ENCODE measurements at regions not wholly inside any gene's neighbourhood (a gene's known extent, or its start where the extent isn't known, plus 50 kb on each side); places are given as distances from the start of the nearest gene placed in this dataset.
A peak's percentile ranks its signal among the peaks of the same experiment; 100 is the strongest.
"Not testable (repeated sequence)": the region's sequence is repeated elsewhere in the genome, so short reads cannot be mapped to it uniquely, and the experiment has no call there.

- no peak for DNase-seq
Measured at GRCh38 chr15:53209396-53210042, 419.4 kb upstream of the ONECUT1 start.

- DNase-seq: no peak
Measured at GRCh38 chr15:53208751-53209150, 418.6 kb upstream of the ONECUT1 start.

GRCh38 chr15:53203454-53203853 lies 413.3 kb upstream of the ONECUT1 start:
- no peak for DNase-seq

GRCh38 chr15:53202876-53203275 lies 412.7 kb upstream of the ONECUT1 start:
- no peak for DNase-seq

GRCh38 chr15:53197426-53197839 lies 407.3 kb upstream of the ONECUT1 start:
- DNase-seq: peak; percentile 47

- DNase-seq: no peak
Measured at GRCh38 chr15:53196788-53197187, 406.7 kb upstream of the ONECUT1 start.

GRCh38 chr15:53196242-53196641 lies 406.1 kb upstream of the ONECUT1 start:
- DNase-seq: no peak

GRCh38 chr15:53193149-53193548 lies 403.0 kb upstream of the ONECUT1 start:
- DNase-seq: no peak

GRCh38 chr15:53189860-53190259 lies 399.7 kb upstream of the ONECUT1 start:
- no peak for DNase-seq

- DNase-seq: not testable (repeated sequence)
Measured at GRCh38 chr15:53183449-53183848, 393.3 kb upstream of the ONECUT1 start.

GRCh38 chr15:53171571-53171970 lies 381.4 kb upstream of the ONECUT1 start:
- no peak for DNase-seq

GRCh38 chr15:53166684-53167201 lies 376.6 kb upstream of the ONECUT1 start:
- DNase-seq: no peak

GRCh38 chr15:53165988-53166683 lies 376.0 kb upstream of the ONECUT1 start:
- no peak for DNase-seq

GRCh38 chr15:53160092-53160704 lies 370.1 kb upstream of the ONECUT1 start:
- DNase-seq: no peak

GRCh38 chr15:53159458-53159857 lies 369.3 kb upstream of the ONECUT1 start:
- no peak for DNase-seq

GRCh38 chr15:53158995-53159394 lies 368.9 kb upstream of the ONECUT1 start:
- DNase-seq: no peak

- no peak for DNase-seq
Measured at GRCh38 chr15:53133255-53133850, 343.2 kb upstream of the ONECUT1 start.

GRCh38 chr15:53130943-53131342 lies 340.8 kb upstream of the ONECUT1 start:
- no peak for DNase-seq

- DNase-seq: no peak
Measured at GRCh38 chr15:53129121-53129904, 339.2 kb upstream of the ONECUT1 start.

GRCh38 chr15:53128652-53129051 lies 338.5 kb upstream of the ONECUT1 start:
- no peak for DNase-seq

- DNase-seq: no peak
Measured at GRCh38 chr15:53126144-53126543, 336.0 kb upstream of the ONECUT1 start.

- no peak for DNase-seq
Measured at GRCh38 chr15:53122818-53123217, 332.7 kb upstream of the ONECUT1 start.

GRCh38 chr15:53116915-53117314 lies 326.8 kb upstream of the ONECUT1 start:
- DNase-seq: not testable (repeated sequence)
